ENCODE measurements at regions not wholly inside any gene's neighbourhood (a gene's known extent, or its start where the extent isn't known, plus 50 kb on each side); places are given as distances from the start of the nearest gene placed in this dataset.

- Histone ChIP-seq H3K36me3 (ENCODE audit: control insufficient read depth, insufficient read depth, low read length) (no peaks in the 10 kb centered on the region), H3K4me3 (ENCODE audit: low read depth, low read length) (no peak overlapping the region), H3K27me3 (ENCODE audit: control insufficient read depth, insufficient read depth, low read length) (no peaks in the 10 kb centered on the region), H3K4me1 (ENCODE audit: control insufficient read depth, insufficient read depth, low read length, poor library complexity, severe bottlenecking) (no peaks in the 10 kb centered on the region), H3K9me3 (ENCODE audit: control insufficient read depth in 2 of 2, low read length in 2 of 2) (no peaks in the 10 kb centered on the region), H3K27ac (ENCODE audit: insufficient read depth, low read length, poor library complexity, severe bottlenecking) (no peak overlapping the region)
- no peak for DNase-seq
- H3K27ac Mint-ChIP-seq = no peak overlapping the region
- H3K36me3 Mint-ChIP-seq = no peaks in the 10 kb centered on the region
- H3K9me3 Mint-ChIP-seq = peaks cover 0 to 4% (median 2%) of the 10 kb centered on the region in 7 donors
- no peak overlapping the region for H3K4me3 Mint-ChIP-seq
- H3K27me3 Mint-ChIP-seq = no peaks in the 10 kb centered on the region
- peaks cover 0 to 3% (median 0%) of the 10 kb centered on the region in 4 donors for H3K4me1 Mint-ChIP-seq
- ATAC-seq (ENCODE audit: low read depth in 2 of 2) = no peak
Measured at GRCh38 chr17:71974051-71974450, 146.8 kb upstream of the SOX9 start.

- Histone ChIP-seq H3K27ac (ENCODE audit: insufficient read depth, low read length, poor library complexity, severe bottlenecking) (no peak overlapping the region), H3K9me3 (ENCODE audit: control insufficient read depth in 2 of 2, low read length in 2 of 2) (no peaks in the 10 kb centered on the region), H3K4me1 (ENCODE audit: control insufficient read depth, insufficient read depth, low read length, poor library complexity, severe bottlenecking) (no peaks in the 10 kb centered on the region), H3K4me3 (ENCODE audit: low read depth, low read length) (no peak overlapping the region), H3K36me3 (ENCODE audit: control insufficient read depth, insufficient read depth, low read length) (no peaks in the 10 kb centered on the region), H3K27me3 (ENCODE audit: control insufficient read depth, insufficient read depth, low read length) (no peaks in the 10 kb centered on the region)
- Mint-ChIP-seq H3K27ac (no peak overlapping the region), H3K4me1 (peaks cover 0 to 3% (median 0%) of the 10 kb centered on the region in 4 donors), H3K4me3 (no peak overlapping the region), H3K36me3 (no peaks in the 10 kb centered on the region), H3K27me3 (no peaks in the 10 kb centered on the region), H3K9me3 (peaks cover 0 to 4% (median 2%) of the 10 kb centered on the region in 7 donors)
- ATAC-seq (ENCODE audit: low read depth in 2 of 2) (no peak), DNase-seq (no peak)
Measured at GRCh38 chr17:71975331-71975801, 145.5 kb upstream of the SOX9 start.

- Histone ChIP-seq H3K4me3 (ENCODE audit: low read depth, low read length) (no peak overlapping the region), H3K9me3 (ENCODE audit: control insufficient read depth in 2 of 2, low read length in 2 of 2) (no peaks in the 10 kb centered on the region), H3K4me1 (ENCODE audit: control insufficient read depth, insufficient read depth, low read length, poor library complexity, severe bottlenecking) (no peaks in the 10 kb centered on the region), H3K27me3 (ENCODE audit: control insufficient read depth, insufficient read depth, low read length) (no peaks in the 10 kb centered on the region), H3K27ac (ENCODE audit: insufficient read depth, low read length, poor library complexity, severe bottlenecking) (no peak overlapping the region), H3K36me3 (ENCODE audit: control insufficient read depth, insufficient read depth, low read length) (no peaks in the 10 kb centered on the region)
- no peak overlapping the region for H3K27ac Mint-ChIP-seq
- no peak for ATAC-seq (ENCODE audit: low read depth in 2 of 2)
- H3K36me3 Mint-ChIP-seq = no peaks in the 10 kb centered on the region
- peaks cover 0 to 7% (median 2%) of the 10 kb centered on the region in 7 donors for H3K9me3 Mint-ChIP-seq
- H3K4me3 Mint-ChIP-seq = no peak overlapping the region
- no peaks in the 10 kb centered on the region for H3K27me3 Mint-ChIP-seq
- H3K4me1 Mint-ChIP-seq = peaks cover 0 to 3% (median 0%) of the 10 kb centered on the region in 4 donors
- DNase-seq = no peak
Measured at GRCh38 chr17:71976011-71976649, 144.7 kb upstream of the SOX9 start.

- Mint-ChIP-seq H3K36me3 (no peaks in the 10 kb centered on the region), H3K27ac (no peak overlapping the region), H3K27me3 (no peaks in the 10 kb centered on the region), H3K4me3 (no peak overlapping the region), H3K4me1 (peaks cover 0 to 3% (median 0%) of the 10 kb centered on the region in 4 donors), H3K9me3 (peaks cover 0 to 9% (median 0%) of the 10 kb centered on the region in 7 donors)
- ATAC-seq (ENCODE audit: low read depth in 2 of 2) (no peak), DNase-seq (no peak)
- Histone ChIP-seq H3K4me3 (ENCODE audit: low read depth, low read length) (no peak overlapping the region), H3K36me3 (ENCODE audit: control insufficient read depth, insufficient read depth, low read length) (no peaks in the 10 kb centered on the region), H3K9me3 (ENCODE audit: control insufficient read depth in 2 of 2, low read length in 2 of 2) (no peaks in the 10 kb centered on the region), H3K27me3 (ENCODE audit: control insufficient read depth, insufficient read depth, low read length) (no peaks in the 10 kb centered on the region), H3K4me1 (ENCODE audit: control insufficient read depth, insufficient read depth, low read length, poor library complexity, severe bottlenecking) (no peaks in the 10 kb centered on the region), H3K27ac (ENCODE audit: insufficient read depth, low read length, poor library complexity, severe bottlenecking) (no peak overlapping the region)
Measured at GRCh38 chr17:71978435-71978834, 142.4 kb upstream of the SOX9 start.

GRCh38 chr17:71980171-71980570, 140.6 kb upstream of the SOX9 start:
- DNase-seq (no peak), ATAC-seq (ENCODE audit: low read depth in 2 of 2) (no peak)
- H3K27ac ChIP-seq (ENCODE audit: insufficient read depth, low read length, poor library complexity, severe bottlenecking) = no peak overlapping the region
- H3K27me3 ChIP-seq (ENCODE audit: control insufficient read depth, insufficient read depth, low read length) = no peaks in the 10 kb centered on the region
- peaks cover 0 to 9% (median 2%) of the 10 kb centered on the region in 7 donors for H3K9me3 Mint-ChIP-seq
- H3K9me3 ChIP-seq (ENCODE audit: control insufficient read depth in 2 of 2, low read length in 2 of 2) = no peaks in the 10 kb centered on the region
- no peaks in the 10 kb centered on the region for H3K36me3 Mint-ChIP-seq
- no peaks in the 10 kb centered on the region for H3K27me3 Mint-ChIP-seq
- peaks cover 0 to 3% (median 0%) of the 10 kb centered on the region in 4 donors for H3K4me1 Mint-ChIP-seq
- no peak overlapping the region for H3K27ac Mint-ChIP-seq
- no peak overlapping the region for H3K4me3 Mint-ChIP-seq
- H3K36me3 ChIP-seq (ENCODE audit: control insufficient read depth, insufficient read depth, low read length) = no peaks in the 10 kb centered on the region
- no peak overlapping the region for H3K4me3 ChIP-seq (ENCODE audit: low read depth, low read length)
- no peaks in the 10 kb centered on the region for H3K4me1 ChIP-seq (ENCODE audit: control insufficient read depth, insufficient read depth, low read length, poor library complexity, severe bottlenecking)

GRCh38 chr17:71983828-71984227, 137.0 kb upstream of the SOX9 start:
- H3K9me3 Mint-ChIP-seq = peaks cover 0 to 9% (median 2%) of the 10 kb centered on the region in 7 donors

GRCh38 chr17:71985111-71986039, 135.4 kb upstream of the SOX9 start:
- H3K9me3 ChIP-seq (ENCODE audit: control insufficient read depth in 2 of 2, low read length in 2 of 2) = no peaks in the 10 kb centered on the region
- no peaks in the 10 kb centered on the region for H3K27me3 ChIP-seq (ENCODE audit: control insufficient read depth, insufficient read depth, low read length)
- no peaks in the 10 kb centered on the region for H3K4me1 ChIP-seq (ENCODE audit: control insufficient read depth, insufficient read depth, low read length, poor library complexity, severe bottlenecking)
- H3K27ac Mint-ChIP-seq = no peak overlapping the region
- no peaks in the 10 kb centered on the region for H3K27me3 Mint-ChIP-seq
- peaks cover 0 to 6% (median 2%) of the 10 kb centered on the region in 7 donors for H3K9me3 Mint-ChIP-seq
- no peak overlapping the region for H3K4me3 ChIP-seq (ENCODE audit: low read depth, low read length)
- no peaks in the 10 kb centered on the region for H3K36me3 ChIP-seq (ENCODE audit: control insufficient read depth, insufficient read depth, low read length)
- no peaks in the 10 kb centered on the region for H3K36me3 Mint-ChIP-seq
- no peak overlapping the region for H3K4me3 Mint-ChIP-seq
- no peak overlapping the region for H3K27ac ChIP-seq (ENCODE audit: insufficient read depth, low read length, poor library complexity, severe bottlenecking)
- H3K4me1 Mint-ChIP-seq = no peaks in the 10 kb centered on the region
- no peak for DNase-seq
- ATAC-seq (ENCODE audit: low read depth in 2 of 2) = no peak

More at GRCh38 chr17:71983828-71984227, 137.0 kb upstream of the SOX9 start:
- H3K4me3 Mint-ChIP-seq = no peak overlapping the region
- no peaks in the 10 kb centered on the region for H3K36me3 Mint-ChIP-seq
- Histone ChIP-seq H3K27ac (ENCODE audit: insufficient read depth, low read length, poor library complexity, severe bottlenecking) (no peak overlapping the region), H3K4me3 (ENCODE audit: low read depth, low read length) (no peak overlapping the region), H3K4me1 (ENCODE audit: control insufficient read depth, insufficient read depth, low read length, poor library complexity, severe bottlenecking) (no peaks in the 10 kb centered on the region), H3K27me3 (ENCODE audit: control insufficient read depth, insufficient read depth, low read length) (no peaks in the 10 kb centered on the region), H3K36me3 (ENCODE audit: control insufficient read depth, insufficient read depth, low read length) (no peaks in the 10 kb centered on the region), H3K9me3 (ENCODE audit: control insufficient read depth in 2 of 2, low read length in 2 of 2) (no peaks in the 10 kb centered on the region)
- ATAC-seq (ENCODE audit: low read depth in 2 of 2) (no peak), DNase-seq (no peak)
- no peak overlapping the region for H3K27ac Mint-ChIP-seq
- no peaks in the 10 kb centered on the region for H3K27me3 Mint-ChIP-seq
- no peaks in the 10 kb centered on the region for H3K4me1 Mint-ChIP-seq
